ENCODE measurements at regions not wholly inside any gene's neighbourhood (a gene's known extent, or its start where the extent isn't known, plus 50 kb on each side); places are given as distances from the start of the nearest gene placed in this dataset.

DNA sequence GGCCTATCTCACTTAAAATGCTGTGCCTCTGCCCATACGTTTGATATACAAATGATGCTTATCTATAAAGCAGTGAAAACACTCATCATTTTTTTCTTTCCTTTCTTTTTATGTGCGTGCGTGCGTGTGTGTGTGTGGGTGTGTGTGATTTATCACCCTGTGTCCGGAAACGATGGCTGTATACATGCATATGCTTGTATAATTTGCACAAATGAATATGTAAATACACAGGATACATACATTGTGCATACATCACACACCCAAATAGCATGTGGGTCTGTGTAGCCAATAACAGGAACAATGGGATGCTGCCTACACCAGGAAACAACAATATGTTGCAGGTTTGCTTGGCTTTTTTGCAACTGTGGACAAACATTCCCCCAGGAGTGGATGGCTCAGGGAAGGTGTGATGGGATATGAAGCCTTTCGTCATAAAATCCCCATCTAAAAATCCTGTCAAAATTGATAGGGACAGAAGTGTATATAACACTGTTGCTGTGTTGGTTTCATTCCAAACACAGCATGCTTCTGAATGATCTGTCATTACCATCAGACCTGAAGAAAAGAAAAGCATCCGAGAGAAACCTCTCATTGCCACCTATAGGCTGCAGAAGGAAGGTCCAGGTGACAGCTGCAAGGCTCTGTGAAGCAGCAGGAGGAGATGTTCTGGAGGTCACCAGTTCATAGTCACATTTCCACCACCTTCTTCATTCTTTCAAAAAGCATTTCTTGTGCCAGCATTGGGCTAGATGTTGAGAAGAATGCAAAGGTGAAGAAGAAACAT is 503.9 kb upstream of the NR2F2 start:
- intact Hi-C loops (cut with DNase I) = no loop called here
- no peak for ATAC-seq
- TF ChIP-seq, protein P1, sequence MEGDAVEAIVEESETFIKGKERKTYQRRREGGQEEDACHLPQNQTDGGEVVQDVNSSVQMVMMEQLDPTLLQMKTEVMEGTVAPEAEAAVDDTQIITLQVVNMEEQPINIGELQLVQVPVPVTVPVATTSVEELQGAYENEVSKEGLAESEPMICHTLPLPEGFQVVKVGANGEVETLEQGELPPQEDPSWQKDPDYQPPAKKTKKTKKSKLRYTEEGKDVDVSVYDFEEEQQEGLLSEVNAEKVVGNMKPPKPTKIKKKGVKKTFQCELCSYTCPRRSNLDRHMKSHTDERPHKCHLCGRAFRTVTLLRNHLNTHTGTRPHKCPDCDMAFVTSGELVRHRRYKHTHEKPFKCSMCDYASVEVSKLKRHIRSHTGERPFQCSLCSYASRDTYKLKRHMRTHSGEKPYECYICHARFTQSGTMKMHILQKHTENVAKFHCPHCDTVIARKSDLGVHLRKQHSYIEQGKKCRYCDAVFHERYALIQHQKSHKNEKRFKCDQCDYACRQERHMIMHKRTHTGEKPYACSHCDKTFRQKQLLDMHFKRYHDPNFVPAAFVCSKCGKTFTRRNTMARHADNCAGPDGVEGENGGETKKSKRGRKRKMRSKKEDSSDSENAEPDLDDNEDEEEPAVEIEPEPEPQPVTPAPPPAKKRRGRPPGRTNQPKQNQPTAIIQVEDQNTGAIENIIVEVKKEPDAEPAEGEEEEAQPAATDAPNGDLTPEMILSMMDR (IDR thresholded peaks at IDR 0.05) = no peak

DNA sequence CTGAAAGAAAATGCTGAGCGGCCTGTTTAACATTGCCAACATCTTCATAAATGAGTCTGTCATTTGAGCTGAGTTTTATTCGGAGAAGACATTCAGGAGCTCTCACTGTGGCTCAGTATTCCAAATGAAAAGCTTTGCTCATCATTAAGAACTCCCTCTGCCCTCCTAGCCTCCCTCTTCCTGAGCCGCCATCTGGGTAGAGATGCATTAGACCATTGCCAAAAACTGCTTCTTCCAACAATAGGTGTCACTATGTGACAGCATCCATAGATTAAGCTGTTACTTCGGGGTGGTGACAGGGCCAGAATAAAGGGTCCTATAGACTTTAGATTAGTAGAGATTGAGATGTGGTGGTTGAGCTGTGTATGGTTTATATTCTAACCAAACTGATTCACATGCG is 501.4 kb upstream of the NR2F2 start:
- TF ChIP-seq, protein P1 (IDR thresholded peaks at IDR 0.05) = no peak
- Histone ChIP-seq H3K9me3 (no peaks in the 10 kb centered on the region), H3K27me3 (no peaks in the 10 kb centered on the region), H3K4me3 (no peak overlapping the region), H3K4me1 (no peaks in the 10 kb centered on the region), H3K36me3 (no peaks in the 10 kb centered on the region), H3K27ac (no peak overlapping the region)
- intact Hi-C loops (cut with DNase I) = no loop called here
- DNase-seq (no peak), ATAC-seq (no peak)

More for the DNA sequence above, 503.9 kb upstream of the NR2F2 start:
- no peak for DNase-seq
- Histone ChIP-seq H3K36me3 (no peaks in the 10 kb centered on the region), H3K27me3 (no peaks in the 10 kb centered on the region), H3K4me3 (no peak overlapping the region), H3K9me3 (no peaks in the 10 kb centered on the region), H3K4me1 (no peaks in the 10 kb centered on the region), H3K27ac (no peak overlapping the region)

DNA sequence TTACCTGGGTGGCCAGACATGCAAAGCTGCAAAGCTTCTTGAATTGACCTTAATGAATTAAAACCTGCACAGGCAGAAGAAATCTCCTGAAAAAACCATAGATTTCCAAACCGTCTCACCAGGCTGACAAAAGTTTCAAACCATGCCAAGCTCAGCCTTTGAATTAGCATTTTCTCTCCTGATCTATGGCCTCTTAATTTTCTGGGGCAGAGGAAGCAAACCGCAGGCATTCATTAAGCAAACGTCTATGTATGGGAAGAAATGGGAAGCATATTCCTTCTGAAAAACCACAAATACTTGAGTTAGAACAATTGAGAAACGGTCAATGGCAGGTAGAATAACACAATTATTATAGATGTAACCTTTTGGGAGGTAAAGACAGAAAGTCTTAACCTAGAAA is 500.2 kb upstream of the NR2F2 start:
- intact Hi-C loops (cut with DNase I) = no loop called here
- ATAC-seq (no peak), DNase-seq (no peak)
- no peak overlapping the region for H3K4me3 ChIP-seq
- no peaks in the 10 kb centered on the region for H3K36me3 ChIP-seq
- no peaks in the 10 kb centered on the region for H3K4me1 ChIP-seq
- no peaks in the 10 kb centered on the region for H3K27me3 ChIP-seq
- H3K9me3 ChIP-seq = no peaks in the 10 kb centered on the region
- TF ChIP-seq, protein P1 (IDR thresholded peaks at IDR 0.05) = no peak
- H3K27ac ChIP-seq = no peak overlapping the region

DNA sequence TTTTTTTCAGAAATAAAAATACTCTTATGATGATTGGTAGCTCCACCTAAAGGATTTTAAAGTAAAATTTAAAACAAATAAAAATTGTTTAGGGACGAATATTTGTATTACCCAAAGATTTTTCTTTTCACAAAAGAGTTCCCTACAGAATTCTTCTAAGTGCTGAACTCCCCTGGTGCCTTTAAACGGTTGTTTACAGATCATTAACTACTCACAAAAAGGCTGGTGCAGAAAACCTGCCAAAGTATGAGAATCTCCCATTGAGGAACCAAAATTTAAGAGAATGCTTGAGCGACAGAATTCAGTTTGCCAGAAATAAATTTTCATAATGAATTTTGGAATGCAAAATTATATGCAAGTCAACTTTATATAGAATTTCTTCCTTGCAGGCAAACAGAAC is 497.8 kb upstream of the NR2F2 start:
- no peak overlapping the region for H3K4me3 ChIP-seq
- H3K27me3 ChIP-seq = no peaks in the 10 kb centered on the region
- H3K36me3 ChIP-seq = no peaks in the 10 kb centered on the region
- ATAC-seq = no peak
- H3K4me1 ChIP-seq = no peaks in the 10 kb centered on the region
- H3K27ac ChIP-seq = no peak overlapping the region
- TF ChIP-seq, protein P1 (IDR thresholded peaks at IDR 0.05) = no peak
- no peak for DNase-seq
- intact Hi-C loops (cut with DNase I) = no loop called here
- no peaks in the 10 kb centered on the region for H3K9me3 ChIP-seq

DNA sequence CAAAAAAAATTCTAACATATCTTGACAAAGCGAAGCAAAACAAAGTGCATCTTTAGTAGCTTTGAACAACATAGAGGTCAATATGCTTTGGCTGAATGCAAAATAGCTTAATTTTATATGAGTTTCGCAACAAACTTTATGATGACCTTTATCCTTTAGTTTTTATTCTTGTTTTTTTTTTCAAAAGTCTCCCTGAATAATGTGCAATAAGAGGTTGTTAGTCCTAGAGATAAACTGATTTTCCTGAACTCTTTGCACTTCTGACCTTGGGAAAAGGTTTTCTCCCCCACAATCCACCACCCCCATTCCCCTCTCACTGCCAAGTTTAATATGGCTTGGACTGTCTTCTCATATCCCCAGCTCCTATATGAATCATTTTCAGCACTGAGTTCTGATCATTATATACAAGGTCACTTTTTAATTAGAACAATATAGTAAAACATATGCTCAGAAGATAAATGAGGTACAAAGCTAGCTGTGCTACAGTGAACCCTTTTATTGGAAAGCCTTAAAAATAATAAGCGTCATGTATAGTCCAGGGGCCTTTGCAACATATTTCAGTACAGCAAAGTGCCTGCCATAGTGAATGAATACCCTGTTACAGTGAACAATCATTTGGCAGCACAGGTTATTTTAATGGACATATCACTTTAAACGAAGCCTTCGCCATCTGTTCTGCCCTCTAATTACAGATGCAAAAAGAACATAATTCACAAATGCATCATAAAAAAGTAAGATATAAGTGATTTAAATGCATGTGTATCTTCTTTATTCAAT is 496.3 kb upstream of the NR2F2 start:
- no peak overlapping the region for H3K27ac ChIP-seq
- no peaks in the 10 kb centered on the region for H3K36me3 ChIP-seq
- DNase-seq = no peak
- TF ChIP-seq, protein P1 (IDR thresholded peaks at IDR 0.05) = no peak
- H3K9me3 ChIP-seq = no peaks in the 10 kb centered on the region
- H3K4me3 ChIP-seq = no peak overlapping the region
- H3K4me1 ChIP-seq = no peaks in the 10 kb centered on the region
- H3K27me3 ChIP-seq = no peaks in the 10 kb centered on the region
- no peak for ATAC-seq
- intact Hi-C loops (cut with DNase I) = no loop called here
